Suprapubic skin (tissue), 4 donors: ENCODE measurements at regions not wholly inside any gene's neighbourhood (a gene's known extent, or its start where the extent isn't known, plus 50 kb on each side); places are given as distances from the start of the nearest gene placed in this dataset.

Experiments
- CTCF ChIP-seq, 2 donors: fragments of 200-600 bp in 1 of 2; fragments of 450-650 bp in 1 of 2; sonication (generic) in 1 of 2; IDR thresholded peaks; one replicate each; pipeline ENCODE4 v1.5.1; 2016 to 2019; ENCODE audit warnings: antibody characterized with exemption in 2 of 2, mild to moderate bottlenecking in 1 of 2, moderate library complexity in 1 of 2
- EP300 ChIP-seq: sonication (generic); formaldehyde crosslinking; IDR thresholded peaks from one replicate; pipeline ENCODE4 v1.6.1; 2017; ENCODE audit warnings: antibody characterized with exemption
- POLR2A ChIP-seq, 2 donors: fragments of 450-650 bp; IDR thresholded peaks; one replicate each; pipeline ENCODE4 v1.6.1; 2017; ENCODE audit warnings: antibody characterized with exemption in 2 of 2, mild to moderate bottlenecking in 2 of 2, moderate library complexity in 2 of 2
- POLR2AphosphoS5 ChIP-seq, 3 donors: sonication (generic); formaldehyde crosslinking; IDR thresholded peaks; one replicate each; pipeline ENCODE4 v1.6.1; 2017; ENCODE audit warnings: antibody characterized with exemption in 3 of 3

- TF ChIP-seq CTCF (IDR thresholded peaks at IDR 0.05) (no peak), POLR2AphosphoS5 (IDR thresholded peaks at IDR 0.05) (no peak), POLR2A (IDR thresholded peaks at IDR 0.05) (no peak), EP300 (no peak)
Measured at GRCh38 chr1:235024711-235025421, 103.8 kb downstream of the TOMM20 start.
